ENCODE measurements at regions not wholly inside any gene's neighbourhood (a gene's known extent, or its start where the extent isn't known, plus 50 kb on each side); places are given as distances from the start of the nearest gene placed in this dataset.

DNA sequence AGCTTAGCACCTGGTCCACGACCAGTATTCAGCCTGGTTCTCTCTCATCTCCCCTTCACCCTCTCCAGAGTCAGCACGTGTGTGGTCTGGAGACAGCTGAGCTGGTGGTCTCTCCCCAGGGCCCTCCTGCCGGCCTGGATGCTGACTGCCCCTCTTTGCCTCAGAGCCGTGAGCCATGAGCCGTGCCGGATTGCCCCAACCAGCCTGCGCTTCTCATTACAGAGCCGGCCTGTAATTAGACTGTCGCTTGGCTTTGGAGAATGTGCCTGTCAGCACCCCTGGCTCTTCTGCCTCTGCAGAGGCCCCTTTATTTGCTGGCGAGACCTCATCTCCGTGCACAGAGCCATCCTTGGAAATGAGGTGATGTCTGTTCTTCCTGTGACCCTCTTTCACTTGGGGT is 118.7 kb upstream of the BOD1 start:
- Histone ChIP-seq H3K14ac (ENCODE audit: insufficient read length) (no peak overlapping the region), H3K18ac (ENCODE audit: extremely low read depth, low read length) (no peak overlapping the region), H3K9ac (replicated peaks in 1 of 4; ENCODE audit: extremely low read depth in 1 of 4, low read depth in 3 of 4, low read length in 3 of 4) (no peak overlapping the region), H3K4me2 (ENCODE audit: insufficient read depth in 1 of 2, low read depth in 2 of 2, low read length in 2 of 2) (no peak overlapping the region), H2BK12ac (ENCODE audit: low read depth, low read length) (no peak overlapping the region), H3K56ac (replicated peaks; ENCODE audit: insufficient read length, low read depth, low read length) (no peak overlapping the region), H3K23ac (ENCODE audit: insufficient read length) (no peak overlapping the region), H4K8ac (ENCODE audit: extremely low read depth, insufficient read depth, low read length) (no peak overlapping the region), H3K4me1 (replicated peaks in 1 of 4; ENCODE audit: control insufficient read depth in 3 of 4, insufficient read depth in 4 of 4, low read length in 3 of 4) (peaks cover 0 to 2% (median 0%) of the 10 kb centered on the region in 4 experiments; a peak in 1 of 7 replicates), H2BK5ac (ENCODE audit: low read depth, low read length) (no peak overlapping the region), H3K79me2 (ENCODE audit: control insufficient read depth in 1 of 2, insufficient read depth in 2 of 2, low read length in 2 of 2) (no peaks in the 10 kb centered on the region), H3K79me1 (ENCODE audit: low read depth, low read length) (no peaks in the 10 kb centered on the region), H2AK5ac (ENCODE audit: low read depth, low read length) (peak overlapping the region; percentile 42; the same call in 1 of the 2 replicates), H4K91ac (replicated peaks; ENCODE audit: insufficient read length, low read length) (no peak overlapping the region), H3K9me3 (ENCODE audit: insufficient read depth in 2 of 2, low read depth in 1 of 2, low read length in 1 of 2) (no peaks in the 10 kb centered on the region), H4K5ac (ENCODE audit: insufficient read length, low read depth, low read length) (no peak overlapping the region), H3K27ac (ENCODE audit: low read depth, low read length) (no peak overlapping the region), H2BK15ac (ENCODE audit: low read length) (no peak overlapping the region), H2AFZ (ENCODE audit: low read length) (no peak overlapping the region), H3K36me3 (ENCODE audit: control insufficient read depth in 2 of 4, insufficient read depth in 4 of 4, low read length in 3 of 4) (no peaks in the 10 kb centered on the region), H4K20me1 (replicated peaks in 1 of 2; ENCODE audit: control insufficient read depth in 1 of 2, insufficient read depth in 2 of 2, low read length in 2 of 2) (no peaks in the 10 kb centered on the region), H3K4ac (replicated peaks; ENCODE audit: insufficient read length, low read depth, low read length) (no peak overlapping the region), H3K4me3 (ENCODE audit: extremely low read depth in 1 of 4, insufficient read depth in 2 of 4, low read depth in 3 of 4, low read length in 4 of 4) (no peak overlapping the region), H3K23me2 (ENCODE audit: low read depth, low read length) (no peaks in the 10 kb centered on the region), H2BK120ac (replicated peaks; ENCODE audit: low read depth, low read length) (no peak overlapping the region), H3K27me3 (replicated peaks in 1 of 4; ENCODE audit: control insufficient read depth in 3 of 4, extremely low read depth in 1 of 4, insufficient read depth in 3 of 4, low read length in 3 of 4) (no peaks in the 10 kb centered on the region; a peak in 1 of 7 replicates), H2BK20ac (ENCODE audit: low read length) (no peak overlapping the region)
- DNase-seq (ENCODE audit: low read depth in 1 of 2, low spot score in 2 of 2) (no peak), FAIRE-seq (no peak)
- CTCF ChIA-PET (ENCODE audit: partially characterized antibody), result interaction anchor here (0.8 to 1.3 kb wide), 3 partner anchors 14 to 100 kb away, joined by 3 read pairs; no protein-coding TSS in a partner anchor
- WGBS, 2 experiments (ENCODE audit: extremely low coverage in 1 of 2, insufficient coverage in 1 of 2, insufficient read length in 1 of 2, insufficient replicate concordance in 2 of 2, low coverage in 1 of 2, low lambda C conversion rate in 2 of 2, missing lambda C conversion rate in 1 of 2), result 83% methylated on average over 11 of the region's 11 CpGs; no CpG with 5 or more reads in 1 of the 2 experiments
- POLR2A ChIA-PET (ENCODE audit: partially characterized antibody), result interaction anchor here (0.7 to 1.8 kb wide), 2 partner anchors 28 to 228 kb away, joined by 3 to 5 read pairs; no protein-coding TSS in a partner anchor
- no peak for TF ChIP-seq JUN (IDR thresholded peaks at IDR 0.05; ENCODE audit: low read depth, low read length)
- TF ChIP-seq RBBP5 (IDR thresholded peaks at IDR 0.05; ENCODE audit: borderline replicate concordance, low read depth, low read length), result no peak
- no peak for TF ChIP-seq EGR1 (IDR thresholded peaks at IDR 0.05; ENCODE audit: borderline replicate concordance, low read depth, low read length)
- TF ChIP-seq POLR2A (IDR thresholded peaks at IDR 0.05; ENCODE audit: control extremely low read depth in 1 of 2, low read depth in 2 of 2, low read length in 2 of 2), result no peak
- TF ChIP-seq MAFK (IDR thresholded peaks at IDR 0.05; ENCODE audit: low read depth, low read length), result no peak
- TF ChIP-seq RNF2 (IDR thresholded peaks at IDR 0.05; ENCODE audit: borderline replicate concordance, low read depth, low read length, missing control alignments, poor library complexity, severe bottlenecking), result no peak
- no peak for TF ChIP-seq NRF1 (IDR thresholded peaks at IDR 0.05; ENCODE audit: low read depth, low read length)
- no peak for TF ChIP-seq RAD21 (IDR thresholded peaks at IDR 0.05 in 1 of 2, conservative IDR thresholded peaks at IDR 0.05 in 1 of 2; ENCODE audit: low read depth in 2 of 2, low read length in 2 of 2)
- no peak for TF ChIP-seq EZH2 (IDR thresholded peaks at IDR 0.05; ENCODE audit: low read depth, low read length, severe bottlenecking)
- TF ChIP-seq ZNF274 (IDR thresholded peaks at IDR 0.05; ENCODE audit: borderline replicate concordance, extremely low read depth, low read length), result no peak
- TF ChIP-seq, protein P1, sequence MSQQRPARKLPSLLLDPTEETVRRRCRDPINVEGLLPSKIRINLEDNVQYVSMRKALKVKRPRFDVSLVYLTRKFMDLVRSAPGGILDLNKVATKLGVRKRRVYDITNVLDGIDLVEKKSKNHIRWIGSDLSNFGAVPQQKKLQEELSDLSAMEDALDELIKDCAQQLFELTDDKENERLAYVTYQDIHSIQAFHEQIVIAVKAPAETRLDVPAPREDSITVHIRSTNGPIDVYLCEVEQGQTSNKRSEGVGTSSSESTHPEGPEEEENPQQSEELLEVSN (IDR thresholded peaks at IDR 0.05), result no peak
- TF ChIP-seq CTBP2 (IDR thresholded peaks at IDR 0.05; ENCODE audit: borderline replicate concordance, insufficient read depth, insufficient read length, low read length), result no peak
- no peak for TF ChIP-seq GTF2F1 (IDR thresholded peaks at IDR 0.05; ENCODE audit: borderline replicate concordance, low read depth, low read length)
